Left ventricle myocardium inferior (tissue), 1 donor: ENCODE measurements at regions not wholly inside any gene's neighbourhood (a gene's known extent, or its start where the extent isn't known, plus 50 kb on each side); places are given as distances from the start of the nearest gene placed in this dataset.

ENCODE experiments used
- DNase-seq: peaks from one replicate; pipeline ENCODE4 v3.0.0-alpha.2; 2020
- H3K27ac ChIP-seq: fragments of 200-600 bp; replicated peaks from 2 replicates; pipeline ENCODE4 v1.8.0; 2021
- H3K27me3 ChIP-seq: fragments of 200-600 bp; 2 replicates; pipeline ENCODE4 v1.8.0; 2021; ENCODE audit warnings: low read depth
- H3K36me3 ChIP-seq: fragments of 200-600 bp; 2 replicates; pipeline ENCODE4 v1.8.0; 2021
- H3K4me1 ChIP-seq: fragments of 200-600 bp; 2 replicates; pipeline ENCODE4 v1.8.0; 2021
- H3K4me3 ChIP-seq: fragments of 200-600 bp; 2 replicates; pipeline ENCODE4 v1.8.0; 2021; ENCODE audit warnings: mild to moderate bottlenecking, moderate library complexity
- H3K9me3 ChIP-seq: fragments of 200-600 bp; replicated peaks from 2 replicates; pipeline ENCODE4 v1.8.0; 2021
- CTCF ChIP-seq: fragments of 200-600 bp; IDR thresholded peaks from 2 replicates; pipeline ENCODE4 v1.8.0; 2021; ENCODE audit warnings: antibody characterized with exemption, mild to moderate bottlenecking, borderline replicate concordance
- intact Hi-C: fragments of 100-400 bp; cut with micrococcal nuclease; formaldehyde crosslinking; loops from one replicate; pipeline ENCODE4 v1.11.0; 2022
- donor health status: DM: no; HTN: yes; CAD: no; lungs with severe emphysema.

GRCh38 chr1:102630041-102630440 lies 478.3 kb downstream of the COL11A1 start:
- no peaks in the 10 kb centered on the region for H3K9me3 ChIP-seq
- TF ChIP-seq CTCF = no peak
- no peak for DNase-seq
- no peaks in the 10 kb centered on the region for H3K36me3 ChIP-seq
- no peak overlapping the region for H3K27ac ChIP-seq
- intact Hi-C loops = no loop called here
- H3K27me3 ChIP-seq = no peaks in the 10 kb centered on the region
- no peak overlapping the region for H3K4me3 ChIP-seq
- H3K4me1 ChIP-seq = no peaks in the 10 kb centered on the region

- Histone ChIP-seq H3K9me3 (no peaks in the 10 kb centered on the region), H3K4me3 (no peak overlapping the region), H3K27ac (no peak overlapping the region), H3K27me3 (no peaks in the 10 kb centered on the region), H3K36me3 (no peaks in the 10 kb centered on the region), H3K4me1 (no peaks in the 10 kb centered on the region)
- intact Hi-C loops = no loop called here
- TF ChIP-seq CTCF = no peak
- no peak for DNase-seq
These were observed 480.2 kb downstream of the COL11A1 start for GRCh38 chr1:102628109-102628613.

GRCh38 chr1:102627145-102627544 lies 481.2 kb downstream of the COL11A1 start:
- no peak for TF ChIP-seq CTCF
- Histone ChIP-seq H3K9me3 (no peaks in the 10 kb centered on the region), H3K27ac (no peak overlapping the region), H3K27me3 (no peaks in the 10 kb centered on the region), H3K4me1 (no peaks in the 10 kb centered on the region), H3K4me3 (no peak overlapping the region), H3K36me3 (no peaks in the 10 kb centered on the region)
- DNase-seq = no peak
- intact Hi-C loops = no loop called here

GRCh38 chr1:102615896-102616295 lies 492.4 kb downstream of the COL11A1 start:
- no peaks in the 10 kb centered on the region for H3K27me3 ChIP-seq
- intact Hi-C loops = no loop called here
- peaks cover 35% of the 10 kb centered on the region for H3K9me3 ChIP-seq
- TF ChIP-seq CTCF = no peak
- no peak overlapping the region for H3K27ac ChIP-seq
- H3K4me3 ChIP-seq = no peak overlapping the region
- no peak for DNase-seq
- H3K36me3 ChIP-seq = no peaks in the 10 kb centered on the region
- no peaks in the 10 kb centered on the region for H3K4me1 ChIP-seq

GRCh38 chr1:102595106-102595505 lies 513.2 kb downstream of the COL11A1 start:
- Histone ChIP-seq H3K4me3 (no peak overlapping the region), H3K4me1 (no peaks in the 10 kb centered on the region), H3K27me3 (no peaks in the 10 kb centered on the region), H3K27ac (no peak overlapping the region), H3K9me3 (peaks cover 6% of the 10 kb centered on the region), H3K36me3 (no peaks in the 10 kb centered on the region)
- TF ChIP-seq CTCF = no peak
- intact Hi-C loops = no loop called here
- no peak for DNase-seq

GRCh38 chr1:102593276-102593675 lies 515.0 kb downstream of the COL11A1 start:
- H3K27ac ChIP-seq = no peak overlapping the region
- H3K9me3 ChIP-seq = peaks cover 15% of the 10 kb centered on the region
- H3K4me1 ChIP-seq = no peaks in the 10 kb centered on the region
- no peak for TF ChIP-seq CTCF
- intact Hi-C loops = no loop called here
- DNase-seq = no peak
- H3K36me3 ChIP-seq = no peaks in the 10 kb centered on the region
- H3K27me3 ChIP-seq = no peaks in the 10 kb centered on the region
- no peak overlapping the region for H3K4me3 ChIP-seq
